Activated B cell treated with CpG ODN at 0.5 μM for 24 hours (primary cell): ENCODE measurements at regions not wholly inside any gene's neighbourhood (a gene's known extent, or its start where the extent isn't known, plus 50 kb on each side); places are given as distances from the start of the nearest gene placed in this dataset.

Source experiments
- ATAC-seq: fragments of 200-7000 bp; cut with Tn5 transposase; one replicate; pipeline ENCODE4 v1.10.0; 2021; ENCODE audit warnings: low read depth, mild to moderate bottlenecking, moderate library complexity
- CTCF ChIA-PET: fragments of 350-600 bp; sonication (Branson Sonifier 250); formaldehyde crosslinking; loops from one replicate; lab custom pipeline; 2021; ENCODE audit warnings: antibody characterized with exemption; lab: Charles Lee
- POLR2A ChIA-PET: fragments of 350-600 bp; sonication (Branson Sonifier 250); formaldehyde crosslinking; loops from one replicate; lab custom pipeline; 2021; ENCODE audit warnings: antibody characterized with exemption; lab: Charles Lee
- DNase-seq: peaks from one replicate; pipeline ENCODE4 v3.0.0; 2022
- H3K27ac Mint-ChIP-seq: one replicate; pipeline ENCODE4 v1.8.0; 2020; ENCODE audit warnings: mixed read lengths
- H3K27me3 Mint-ChIP-seq: one replicate; pipeline ENCODE4 v1.8.0; 2021; ENCODE audit warnings: mixed read lengths
- H3K36me3 Mint-ChIP-seq: one replicate; pipeline ENCODE4 v1.8.0; 2021; ENCODE audit warnings: low read depth, mixed read lengths
- H3K4me1 Mint-ChIP-seq: one replicate; pipeline ENCODE4 v1.8.0; 2021; ENCODE audit warnings: mixed read lengths
- H3K4me3 Mint-ChIP-seq: one replicate; pipeline ENCODE4 v1.8.0; 2020; ENCODE audit warnings: mild to moderate bottlenecking, mixed read lengths
- H3K9me3 Mint-ChIP-seq: one replicate; pipeline ENCODE4 v1.8.0; 2020; ENCODE audit warnings: mixed read lengths
- intact Hi-C: fragments of 100-400 bp; cut with micrococcal nuclease; formaldehyde crosslinking; loops from one replicate; pipeline ENCODE4 v1.15.1; 2024
- TF ChIP-seq, protein P1 (sequence below): fragments of 200-600 bp; IDR thresholded peaks from one replicate; pipeline ENCODE4 v1.8.0; 2022; ENCODE audit warnings: antibody characterized with exemption, mild to moderate bottlenecking

DNA sequence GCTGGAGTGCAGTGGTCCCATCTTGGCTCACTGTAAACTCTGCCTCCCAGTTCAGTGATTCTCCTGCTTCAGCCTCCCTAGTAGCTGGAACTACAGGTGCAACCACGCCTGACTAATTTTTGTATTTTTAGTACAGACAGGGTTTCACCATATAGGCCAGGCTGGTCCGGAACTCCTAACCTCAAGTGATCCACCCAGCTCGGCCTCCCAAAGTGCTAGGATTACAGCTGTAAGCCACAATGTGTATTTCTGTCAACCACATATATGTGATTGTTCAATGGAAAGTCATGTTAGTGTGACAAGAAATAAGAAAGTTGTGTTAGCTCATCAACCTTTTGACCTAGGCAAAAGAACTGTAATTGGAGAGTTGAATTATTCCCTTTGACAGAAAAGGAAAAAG lies 677.1 kb upstream of the CHD1 start:
- TF ChIP-seq, protein P1, sequence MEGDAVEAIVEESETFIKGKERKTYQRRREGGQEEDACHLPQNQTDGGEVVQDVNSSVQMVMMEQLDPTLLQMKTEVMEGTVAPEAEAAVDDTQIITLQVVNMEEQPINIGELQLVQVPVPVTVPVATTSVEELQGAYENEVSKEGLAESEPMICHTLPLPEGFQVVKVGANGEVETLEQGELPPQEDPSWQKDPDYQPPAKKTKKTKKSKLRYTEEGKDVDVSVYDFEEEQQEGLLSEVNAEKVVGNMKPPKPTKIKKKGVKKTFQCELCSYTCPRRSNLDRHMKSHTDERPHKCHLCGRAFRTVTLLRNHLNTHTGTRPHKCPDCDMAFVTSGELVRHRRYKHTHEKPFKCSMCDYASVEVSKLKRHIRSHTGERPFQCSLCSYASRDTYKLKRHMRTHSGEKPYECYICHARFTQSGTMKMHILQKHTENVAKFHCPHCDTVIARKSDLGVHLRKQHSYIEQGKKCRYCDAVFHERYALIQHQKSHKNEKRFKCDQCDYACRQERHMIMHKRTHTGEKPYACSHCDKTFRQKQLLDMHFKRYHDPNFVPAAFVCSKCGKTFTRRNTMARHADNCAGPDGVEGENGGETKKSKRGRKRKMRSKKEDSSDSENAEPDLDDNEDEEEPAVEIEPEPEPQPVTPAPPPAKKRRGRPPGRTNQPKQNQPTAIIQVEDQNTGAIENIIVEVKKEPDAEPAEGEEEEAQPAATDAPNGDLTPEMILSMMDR = no peak
- CTCF ChIA-PET = no interaction called here
- DNase-seq = no peak
- intact Hi-C loops = no loop called here
- no peaks in the 10 kb centered on the region for H3K36me3 Mint-ChIP-seq
- no peaks in the 10 kb centered on the region for H3K27me3 Mint-ChIP-seq
- H3K4me1 Mint-ChIP-seq = no peaks in the 10 kb centered on the region
- POLR2A ChIA-PET = no interaction called here
- H3K27ac Mint-ChIP-seq = no peak overlapping the region
- ATAC-seq = no peak
- no peak overlapping the region for H3K4me3 Mint-ChIP-seq
- peaks cover 2% of the 10 kb centered on the region for H3K9me3 Mint-ChIP-seq

DNA sequence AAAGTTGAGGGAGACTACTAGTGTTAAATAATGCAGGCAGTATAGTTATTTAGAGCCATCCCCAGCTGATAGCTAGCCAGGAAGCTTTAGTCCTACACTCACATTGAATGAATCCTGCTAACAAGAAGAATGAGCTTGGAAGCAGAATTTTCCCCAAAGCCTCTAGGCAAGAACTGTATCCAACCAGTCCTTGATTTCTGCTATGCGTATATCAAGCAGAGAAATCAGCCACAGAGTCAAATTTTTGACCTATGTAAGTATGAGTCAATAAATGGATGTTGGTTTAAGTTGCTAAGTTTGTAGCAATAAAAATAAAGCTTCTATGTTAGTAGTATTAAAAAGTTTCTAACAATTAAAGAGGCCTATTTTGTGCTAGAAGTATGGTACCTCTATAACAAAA lies 672.1 kb upstream of the CHD1 start:
- CTCF ChIA-PET = no interaction called here

DNA sequence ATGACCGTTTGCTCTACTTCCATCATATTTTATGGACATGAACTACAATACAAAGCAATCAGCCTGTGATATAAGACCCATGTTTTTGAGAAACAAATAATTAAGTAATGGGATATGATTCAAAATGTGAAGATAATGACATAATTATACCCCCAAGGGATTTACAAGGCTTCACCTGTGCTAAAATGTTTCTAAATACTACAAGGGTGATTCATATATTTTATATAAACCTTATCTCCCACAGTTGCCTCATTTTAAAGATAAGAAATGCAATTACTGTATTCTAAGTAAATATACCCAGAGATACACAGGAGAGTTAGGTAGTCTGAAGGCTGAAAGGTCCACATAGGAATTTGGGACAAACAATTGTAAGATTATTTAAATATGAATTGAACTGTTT lies 662.0 kb upstream of the CHD1 start:
- H3K27ac Mint-ChIP-seq = no peak overlapping the region
- no peak overlapping the region for H3K4me3 Mint-ChIP-seq
- H3K36me3 Mint-ChIP-seq = no peaks in the 10 kb centered on the region
- intact Hi-C loops = no loop called here
- H3K27me3 Mint-ChIP-seq = no peaks in the 10 kb centered on the region
- ATAC-seq = no peak
- CTCF ChIA-PET = no interaction called here
- POLR2A ChIA-PET = no interaction called here
- H3K9me3 Mint-ChIP-seq = no peaks in the 10 kb centered on the region
- DNase-seq = no peak
- TF ChIP-seq, protein P1 = no peak
- no peaks in the 10 kb centered on the region for H3K4me1 Mint-ChIP-seq

More for the DNA sequence above, 672.1 kb upstream of the CHD1 start:
- H3K27me3 Mint-ChIP-seq = no peaks in the 10 kb centered on the region
- POLR2A ChIA-PET = no interaction called here
- H3K27ac Mint-ChIP-seq = no peak overlapping the region
- H3K36me3 Mint-ChIP-seq = no peaks in the 10 kb centered on the region
- no peak for DNase-seq
- ATAC-seq = no peak
- TF ChIP-seq, protein P1 = no peak
- no peak overlapping the region for H3K4me3 Mint-ChIP-seq
- H3K4me1 Mint-ChIP-seq = no peaks in the 10 kb centered on the region
- H3K9me3 Mint-ChIP-seq = no peaks in the 10 kb centered on the region
- intact Hi-C loops = no loop called here

DNA sequence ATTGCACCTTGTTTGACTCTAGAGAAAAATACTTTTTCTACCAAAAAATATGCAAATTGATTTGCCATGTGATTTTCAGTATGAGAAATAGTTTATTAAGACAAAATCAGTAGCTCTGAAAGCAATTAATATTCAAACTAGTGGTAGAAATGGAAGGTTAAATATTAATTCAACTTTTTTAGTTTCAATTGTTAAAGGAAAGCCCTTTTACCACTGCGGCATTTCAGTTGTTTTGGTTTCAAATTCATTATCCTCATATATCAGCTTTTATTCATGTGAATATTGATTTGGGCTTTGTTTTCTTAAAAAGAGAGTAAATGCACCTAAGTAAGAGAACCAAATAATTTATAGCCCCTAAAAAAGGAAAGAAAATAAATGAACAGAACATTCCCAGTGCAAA lies 660.6 kb upstream of the CHD1 start:
- H3K27ac Mint-ChIP-seq = no peak overlapping the region
- no peak overlapping the region for H3K4me3 Mint-ChIP-seq
- ATAC-seq (no peak), DNase-seq (no peak)
- POLR2A ChIA-PET = no interaction called here
- no peaks in the 10 kb centered on the region for H3K9me3 Mint-ChIP-seq
- no peaks in the 10 kb centered on the region for H3K4me1 Mint-ChIP-seq
- no peaks in the 10 kb centered on the region for H3K36me3 Mint-ChIP-seq
- intact Hi-C loops = no loop called here
- CTCF ChIA-PET = no interaction called here
- TF ChIP-seq, protein P1 = no peak
- H3K27me3 Mint-ChIP-seq = no peaks in the 10 kb centered on the region

DNA sequence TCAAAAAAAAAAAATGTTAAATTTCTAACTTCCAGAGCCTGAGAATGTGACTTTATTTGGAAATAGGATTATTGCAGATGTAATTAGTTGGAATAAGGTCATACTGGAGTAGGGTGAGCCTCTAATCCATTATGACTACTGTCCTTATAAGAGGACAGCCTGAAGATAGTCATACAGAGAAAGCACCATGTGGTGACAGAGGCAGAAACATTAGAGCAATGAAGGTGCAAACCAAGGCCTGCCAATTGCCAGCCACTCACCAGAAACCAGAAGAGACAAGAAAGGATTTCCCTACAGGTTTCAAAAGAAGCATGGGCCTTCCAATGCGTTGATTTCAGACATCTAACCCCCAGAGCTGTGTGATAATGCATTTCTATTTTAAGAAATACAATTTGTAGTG lies 659.2 kb upstream of the CHD1 start:
- intact Hi-C loops = no loop called here
- TF ChIP-seq, protein P1 = no peak
- H3K9me3 Mint-ChIP-seq = no peaks in the 10 kb centered on the region
- H3K27me3 Mint-ChIP-seq = no peaks in the 10 kb centered on the region
- H3K36me3 Mint-ChIP-seq = no peaks in the 10 kb centered on the region
- ChIA-PET POLR2A (no interaction called here), CTCF (no interaction called here)
- no peak overlapping the region for H3K27ac Mint-ChIP-seq
- H3K4me3 Mint-ChIP-seq = no peak overlapping the region
- H3K4me1 Mint-ChIP-seq = no peaks in the 10 kb centered on the region
- ATAC-seq (no peak), DNase-seq (no peak)
